A549 (cell line): ENCODE measurements at regions not wholly inside any gene's neighbourhood (a gene's known extent, or its start where the extent isn't known, plus 50 kb on each side); places are given as distances from the start of the nearest gene placed in this dataset.

Source experiments
- CTCF ChIP-seq: fragments of >200 bp; sonication (Bioruptor Twin); formaldehyde crosslinking; IDR thresholded peaks from 3 replicates; pipeline ENCODE4 v1.5.1; 2016
- JUN ChIP-seq, 2 experiments: fragments of >200 bp; sonication (Bioruptor Twin); formaldehyde crosslinking; IDR thresholded peaks; 2 replicates in 1 of 2; 3 replicates in 1 of 2; pipeline ENCODE4 v1.6.1; 2016 to 2017
- KDM1A ChIP-seq: fragments of 200-600 bp; sonication (generic); IDR thresholded peaks from 2 replicates; pipeline ENCODE4 v1.6.1; 2016; ENCODE audit warnings: low read depth, mild to moderate bottlenecking
- MAFK ChIP-seq: fragments of 450-650 bp; IDR thresholded peaks from 2 replicates; pipeline ENCODE4 v1.6.1; 2014; ENCODE audit not compliant: partially characterized antibody
- RCOR1 ChIP-seq: fragments of 150-350 bp; IDR thresholded peaks from 2 replicates; pipeline ENCODE4 v1.6.1; 2014; ENCODE audit warnings: antibody characterized with exemption, low read length, low read depth

DNA sequence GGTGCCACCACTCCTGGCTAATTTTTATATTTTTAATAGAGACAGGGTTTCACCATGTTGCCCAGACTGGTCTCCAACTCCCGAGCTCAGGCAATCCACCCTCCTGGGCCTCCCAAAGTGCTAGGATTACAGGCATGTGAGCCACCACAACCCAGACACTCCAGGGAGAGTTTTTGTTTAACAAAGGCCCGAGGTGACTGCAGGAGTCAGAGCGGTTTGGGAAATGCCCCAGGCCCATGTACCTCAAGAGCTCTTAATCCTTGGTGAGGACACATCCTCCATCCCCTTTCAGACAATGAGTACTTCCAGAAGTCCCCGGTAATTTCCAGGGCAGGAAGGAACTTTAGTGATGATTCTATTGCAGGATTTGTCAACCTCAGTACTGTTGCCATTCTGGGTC, 176.0 kb downstream of the ESRRB start:
- TF ChIP-seq CTCF = no peak
- no peak for TF ChIP-seq JUN (IDR thresholded peaks at IDR 0.05)
- no peak for TF ChIP-seq RCOR1
- no peak for TF ChIP-seq KDM1A
- no peak for TF ChIP-seq MAFK
